Medulla oblongata (tissue), 1 donor: ENCODE measurements at regions not wholly inside any gene's neighbourhood (a gene's known extent, or its start where the extent isn't known, plus 50 kb on each side); places are given as distances from the start of the nearest gene placed in this dataset.
"Not testable (repeated sequence)": the region's sequence is repeated elsewhere in the genome, so short reads cannot be mapped to it uniquely, and the experiment has no call there.

Experiments
- DNase-seq: peaks from one replicate; pipeline ENCODE4 v3.0.0-alpha.2; 2015; ENCODE audit errors: extremely low spot score

DNA sequence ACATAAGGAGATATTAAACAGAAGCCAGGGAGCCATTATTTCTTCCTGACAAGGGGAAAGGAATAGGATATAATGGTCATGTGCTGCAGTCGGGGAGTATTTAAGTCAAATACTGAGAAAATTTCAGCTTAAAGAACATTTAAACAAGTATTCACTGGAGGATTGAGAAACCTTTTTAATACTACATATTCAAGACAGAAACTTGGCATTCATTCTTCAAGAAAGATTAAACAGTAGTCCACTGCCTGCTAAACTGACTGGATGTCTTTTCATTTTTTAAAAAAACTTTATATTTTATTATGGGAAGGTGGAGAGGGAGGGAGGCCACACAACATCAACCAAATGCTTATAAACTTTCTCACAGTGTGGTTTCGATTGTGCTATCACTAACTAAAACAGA, 107.4 kb upstream of the CBLB start:
- DNase-seq = no peak

- no peak for DNase-seq
Measured at GRCh38 chr3:105979961-105980360, 111.1 kb upstream of the CBLB start.

DNA sequence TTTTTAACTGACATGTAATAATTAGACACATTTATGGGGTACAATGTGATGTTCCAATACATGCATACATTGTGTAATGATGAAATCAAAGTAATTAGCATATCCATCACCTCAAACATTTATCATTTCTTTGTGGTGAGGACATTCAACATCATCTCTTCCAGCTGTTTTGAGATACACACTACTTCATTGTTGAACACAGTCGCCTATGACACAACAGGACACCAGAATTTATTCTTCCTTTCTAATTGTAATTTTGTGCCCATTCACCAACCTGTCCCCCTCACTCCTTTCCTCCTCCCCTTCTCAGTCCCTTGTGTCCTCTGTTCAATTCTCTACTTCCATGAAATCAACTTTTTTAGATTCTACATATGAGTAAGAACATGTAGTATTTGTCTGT, 113.4 kb upstream of the CBLB start:
- DNase-seq = no peak

DNA sequence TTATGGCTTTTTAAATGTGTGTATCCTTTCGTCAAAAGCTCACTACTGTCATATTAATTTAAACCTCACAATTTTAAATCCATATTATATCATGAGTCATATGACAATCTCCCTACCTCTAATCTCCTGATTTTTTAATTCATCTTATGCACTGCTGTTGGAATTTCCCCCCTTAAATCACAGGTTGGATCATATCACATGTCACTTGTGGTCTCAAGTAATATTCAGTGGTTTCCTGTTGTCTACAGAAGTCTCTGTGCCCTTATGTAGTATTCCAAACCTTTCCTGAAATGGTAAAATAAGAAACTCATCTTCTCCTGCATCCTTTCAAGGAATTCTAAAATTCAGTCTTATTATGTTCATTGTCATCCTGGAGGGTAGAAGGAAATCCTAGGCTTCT, 116.0 kb upstream of the CBLB start:
- DNase-seq = no peak

DNA sequence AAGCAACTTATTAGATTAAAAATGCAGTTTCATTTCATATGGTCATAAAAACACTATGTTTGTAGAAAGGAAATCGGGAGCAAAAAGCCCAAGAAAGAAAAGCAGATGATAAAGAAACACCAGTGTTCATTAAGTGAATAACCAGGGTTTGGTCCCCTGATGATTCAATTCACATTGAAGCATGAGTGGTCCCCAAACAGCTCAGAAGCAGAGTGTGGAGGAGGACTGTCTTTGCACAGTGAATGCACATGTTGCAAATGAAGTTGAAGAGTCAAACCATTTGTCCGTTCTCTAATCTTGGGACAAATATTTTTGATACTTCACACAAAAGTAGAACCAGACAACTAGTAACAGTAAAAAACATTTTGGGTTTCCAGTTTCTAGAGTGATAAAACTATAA, 117.5 kb upstream of the CBLB start:
- DNase-seq = not testable (repeated sequence)

GRCh38 chr3:105987809-105988208, 119.0 kb upstream of the CBLB start:
- DNase-seq = no peak

DNA sequence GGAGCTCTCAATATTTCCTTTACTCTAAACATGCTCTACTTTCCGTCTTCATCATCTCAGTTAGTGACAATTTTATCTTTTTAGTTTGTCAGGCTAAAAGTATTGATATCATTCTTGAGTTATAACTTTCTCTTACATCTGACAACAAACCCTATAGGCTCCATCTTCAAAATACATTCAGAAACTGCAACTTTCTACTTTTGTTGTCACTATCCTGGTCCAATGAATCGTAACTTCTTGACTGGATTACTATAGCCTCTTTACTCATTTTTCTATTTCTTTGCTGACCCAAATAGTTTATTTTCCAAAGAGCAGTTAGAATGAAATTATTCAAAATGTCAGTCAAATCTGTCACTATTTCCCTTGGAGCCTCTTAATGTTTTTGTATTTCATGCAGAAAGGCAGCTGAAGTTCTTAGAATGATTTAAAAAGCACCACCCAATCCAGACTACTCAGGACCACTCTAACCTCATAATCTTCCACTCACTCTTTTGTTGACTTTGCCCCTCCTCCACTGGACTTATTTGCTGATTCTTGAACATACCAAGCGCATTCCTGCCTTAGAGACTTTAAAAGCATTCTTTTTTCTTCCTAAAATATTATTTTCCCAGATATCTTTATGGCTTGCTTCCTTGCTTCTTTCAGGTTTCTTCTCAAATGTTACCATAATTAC, 119.9 kb upstream of the CBLB start:
- no peak for DNase-seq

- no peak for DNase-seq
Measured at GRCh38 chr3:105996781-105997180, 128.0 kb upstream of the CBLB start.

- DNase-seq = no peak
Measured at GRCh38 chr3:105997466-105997799, 128.6 kb upstream of the CBLB start.

DNA sequence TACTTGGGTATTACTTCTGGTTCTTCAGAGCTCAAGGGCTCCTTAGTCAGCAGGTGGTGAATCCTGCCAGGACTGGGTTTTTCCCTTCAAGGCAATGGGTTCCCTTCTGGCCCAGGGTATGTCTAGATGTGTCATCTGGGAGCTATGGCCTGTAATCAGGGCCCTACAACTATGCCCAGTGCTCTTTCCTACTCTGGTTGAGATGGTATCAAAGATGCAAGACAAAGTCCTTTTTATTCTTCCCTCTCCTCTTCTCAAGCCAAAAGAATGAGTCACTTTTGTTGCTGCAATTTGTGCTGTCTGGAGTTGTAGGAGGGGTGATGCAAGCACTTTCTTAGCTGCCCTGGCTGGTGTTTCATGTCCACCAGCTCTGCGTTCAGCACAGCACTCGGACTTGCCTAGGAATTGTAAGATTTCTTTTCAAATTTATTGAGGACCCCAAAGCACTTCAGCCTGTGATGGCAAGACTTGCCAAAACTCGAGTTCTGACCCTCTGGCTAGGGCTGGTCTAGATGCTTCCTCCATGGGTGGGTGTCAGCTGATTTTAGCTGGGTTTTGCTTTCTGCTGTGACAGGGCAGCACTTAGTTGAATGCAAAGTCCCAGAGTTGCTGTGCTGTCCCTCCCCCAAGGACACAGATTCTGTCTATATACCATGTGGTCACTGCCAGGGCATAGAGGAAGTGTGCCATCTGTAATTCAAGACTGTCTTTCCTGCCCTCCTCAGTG, 129.2 kb upstream of the CBLB start:
- DNase-seq = no peak

DNA sequence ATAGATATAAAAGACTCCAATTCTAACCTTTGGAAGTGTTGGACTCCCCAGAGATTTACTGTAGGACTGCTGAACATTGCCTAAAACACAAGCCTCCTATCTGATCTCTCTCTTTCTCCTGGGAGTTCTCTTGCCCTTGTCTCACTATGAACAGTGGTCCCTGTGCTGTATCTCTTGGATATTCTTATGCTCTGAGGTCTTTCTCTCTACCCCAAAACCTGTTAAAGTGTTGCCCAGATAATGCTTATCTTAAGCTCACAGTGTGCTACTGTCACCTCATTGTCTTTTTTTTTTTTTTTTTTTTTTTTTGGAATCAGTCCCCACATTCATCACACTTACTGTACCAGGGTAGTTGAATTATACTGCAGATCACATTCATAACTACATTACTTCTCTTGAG, 131.0 kb upstream of the CBLB start:
- no peak for DNase-seq

- DNase-seq = no peak
Measured at GRCh38 chr3:106001923-106002322, 133.1 kb upstream of the CBLB start.

GRCh38 chr3:106004137-106004681, 135.4 kb upstream of the CBLB start:
- DNase-seq = no peak

- no peak for DNase-seq
Measured at GRCh38 chr3:106004826-106005225, 136.0 kb upstream of the CBLB start.

- DNase-seq = no peak
Measured at GRCh38 chr3:106006001-106006400, 137.2 kb upstream of the CBLB start.

- no peak for DNase-seq
Measured at GRCh38 chr3:106006571-106006970, 137.8 kb upstream of the CBLB start.

GRCh38 chr3:106007512-106007911, 138.7 kb upstream of the CBLB start:
- no peak for DNase-seq

DNA sequence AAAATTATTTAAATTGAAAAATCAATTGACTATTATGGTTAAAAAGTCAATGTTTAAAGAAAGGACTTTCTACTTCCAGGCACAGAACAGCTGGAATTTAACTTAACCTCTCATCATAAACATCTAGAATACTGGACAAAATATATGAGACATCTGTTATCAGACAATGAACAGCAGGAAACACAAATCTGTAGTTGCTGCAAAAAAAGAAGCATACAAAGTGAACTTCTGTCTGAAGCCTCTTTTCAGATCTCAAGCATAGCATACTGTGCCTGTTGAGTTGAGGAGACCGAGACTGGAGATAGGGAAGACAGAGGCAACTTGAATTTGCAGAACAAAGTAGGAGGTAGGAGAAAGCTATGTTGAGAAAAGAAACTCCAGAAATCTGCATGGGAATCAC, 140.0 kb upstream of the CBLB start:
- DNase-seq = no peak

DNA sequence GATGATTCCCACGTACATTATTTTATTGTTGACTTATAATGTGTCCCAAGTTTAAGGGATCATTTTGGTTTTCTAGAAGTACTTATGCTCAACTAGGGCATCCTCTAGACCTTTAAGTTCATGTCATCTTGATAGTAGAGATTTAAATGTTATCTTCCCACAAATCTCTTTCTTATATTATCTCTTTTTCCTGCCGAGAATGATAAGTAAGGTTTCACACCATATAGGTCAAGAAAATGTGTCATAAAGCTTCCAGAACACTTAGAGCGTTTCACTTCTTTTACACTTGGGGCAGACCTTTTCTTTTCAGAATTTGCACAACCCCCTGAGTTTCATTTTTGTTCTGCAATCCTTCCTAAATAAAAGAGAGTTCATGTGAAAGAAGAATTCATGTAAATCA, 142.0 kb upstream of the CBLB start:
- no peak for DNase-seq

DNA sequence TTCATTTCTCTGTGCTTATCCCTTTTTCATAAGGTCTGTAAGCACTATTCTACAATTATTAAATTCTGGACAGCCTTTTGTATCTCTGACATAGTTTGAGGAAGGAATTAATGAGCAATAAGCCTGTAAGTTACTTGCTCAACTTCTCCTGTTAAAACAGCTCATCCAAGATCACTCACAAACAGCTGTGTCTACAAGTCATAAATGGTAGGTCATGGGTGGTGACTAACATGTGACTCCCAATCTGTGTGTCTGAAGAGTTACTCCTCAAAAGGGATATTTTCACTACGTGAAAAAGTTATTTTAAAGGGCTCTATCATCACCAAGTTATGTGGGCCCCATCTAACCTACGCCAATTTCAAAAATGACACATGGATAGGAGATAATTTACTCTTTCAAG, 145.2 kb upstream of the CBLB start:
- DNase-seq = no peak

DNA sequence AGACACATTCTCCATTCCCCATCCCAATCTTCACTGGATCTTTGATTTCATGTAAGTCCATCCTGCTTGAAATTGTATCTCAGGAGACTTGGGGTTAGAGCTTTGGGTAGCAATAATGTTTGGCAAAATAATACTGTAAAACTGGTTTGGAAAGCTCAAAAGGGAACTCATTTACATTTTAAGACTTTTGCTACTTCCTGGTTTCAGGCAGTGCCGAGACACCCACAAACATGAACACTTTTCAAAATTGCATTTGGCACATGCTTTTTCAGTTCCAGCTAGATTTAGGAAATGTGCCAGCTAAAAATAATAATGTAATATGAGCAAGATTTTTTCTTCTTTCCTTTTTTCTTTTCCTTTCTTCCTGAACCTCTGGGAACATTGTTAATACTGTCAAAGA, 145.7 kb upstream of the CBLB start:
- DNase-seq = no peak

DNA sequence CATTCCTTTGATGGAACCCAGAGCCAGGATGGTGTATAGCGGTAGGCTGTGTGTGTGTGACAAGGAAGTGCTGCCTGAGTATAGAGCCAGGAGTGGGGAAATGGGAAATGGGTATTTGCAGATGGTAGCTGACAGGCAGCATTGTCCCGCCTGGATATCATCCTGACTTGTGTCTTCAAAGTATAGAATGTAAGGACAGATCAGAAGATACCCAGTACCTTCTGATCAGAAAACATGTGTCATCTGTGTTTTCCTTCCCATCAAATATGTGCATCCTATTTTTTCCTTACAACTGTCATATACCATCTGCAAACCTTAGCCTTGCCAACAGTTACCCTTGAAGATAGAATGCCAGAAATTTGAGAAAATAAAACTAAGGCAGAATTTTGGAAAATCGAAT, 146.2 kb upstream of the CBLB start:
- DNase-seq = no peak

DNA sequence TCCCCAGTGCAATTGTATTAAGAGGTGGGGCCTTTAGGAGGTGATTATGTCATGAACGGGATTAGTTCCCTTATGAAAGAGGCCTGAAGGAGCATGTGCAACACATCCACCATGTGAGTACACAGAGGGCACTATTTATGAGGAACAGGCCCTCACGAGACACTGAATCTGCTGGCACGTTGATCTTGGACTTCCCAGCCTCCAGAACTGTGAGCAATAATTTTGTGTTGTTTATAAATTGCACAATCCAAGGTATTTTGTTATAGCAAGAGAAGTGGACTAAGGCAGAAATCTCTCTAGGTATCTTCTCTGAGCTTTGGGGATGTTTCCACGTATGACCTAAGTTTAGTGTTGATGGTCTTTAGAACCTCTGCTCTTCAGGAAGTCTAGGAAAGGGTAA, 149.3 kb upstream of the CBLB start:
- DNase-seq = no peak
